ENCODE measurements at regions not wholly inside any gene's neighbourhood (a gene's known extent, or its start where the extent isn't known, plus 50 kb on each side); places are given as distances from the start of the nearest gene placed in this dataset.

GRCh38 chr14:100673807-100674154 is 52.9 kb upstream of the DLK1 start:
- TF ChIP-seq, protein P1, sequence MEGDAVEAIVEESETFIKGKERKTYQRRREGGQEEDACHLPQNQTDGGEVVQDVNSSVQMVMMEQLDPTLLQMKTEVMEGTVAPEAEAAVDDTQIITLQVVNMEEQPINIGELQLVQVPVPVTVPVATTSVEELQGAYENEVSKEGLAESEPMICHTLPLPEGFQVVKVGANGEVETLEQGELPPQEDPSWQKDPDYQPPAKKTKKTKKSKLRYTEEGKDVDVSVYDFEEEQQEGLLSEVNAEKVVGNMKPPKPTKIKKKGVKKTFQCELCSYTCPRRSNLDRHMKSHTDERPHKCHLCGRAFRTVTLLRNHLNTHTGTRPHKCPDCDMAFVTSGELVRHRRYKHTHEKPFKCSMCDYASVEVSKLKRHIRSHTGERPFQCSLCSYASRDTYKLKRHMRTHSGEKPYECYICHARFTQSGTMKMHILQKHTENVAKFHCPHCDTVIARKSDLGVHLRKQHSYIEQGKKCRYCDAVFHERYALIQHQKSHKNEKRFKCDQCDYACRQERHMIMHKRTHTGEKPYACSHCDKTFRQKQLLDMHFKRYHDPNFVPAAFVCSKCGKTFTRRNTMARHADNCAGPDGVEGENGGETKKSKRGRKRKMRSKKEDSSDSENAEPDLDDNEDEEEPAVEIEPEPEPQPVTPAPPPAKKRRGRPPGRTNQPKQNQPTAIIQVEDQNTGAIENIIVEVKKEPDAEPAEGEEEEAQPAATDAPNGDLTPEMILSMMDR (IDR thresholded peaks at IDR 0.05), result no peak
- TF ChIP-seq POLR2A (IDR thresholded peaks at IDR 0.05), result no peak

All from stomach (tissue), 4 donors.